DMS153 (cell line): ENCODE measurements at regions not wholly inside any gene's neighbourhood (a gene's known extent, or its start where the extent isn't known, plus 50 kb on each side); places are given as distances from the start of the nearest gene placed in this dataset.
"Not testable (repeated sequence)": the region's sequence is repeated elsewhere in the genome, so short reads cannot be mapped to it uniquely, and the experiment has no call there.

Experiments used
- DNase-seq: peaks from one replicate; lab custom pipeline; 2025; lab: John Stamatoyannopoulos, UW

DNA sequence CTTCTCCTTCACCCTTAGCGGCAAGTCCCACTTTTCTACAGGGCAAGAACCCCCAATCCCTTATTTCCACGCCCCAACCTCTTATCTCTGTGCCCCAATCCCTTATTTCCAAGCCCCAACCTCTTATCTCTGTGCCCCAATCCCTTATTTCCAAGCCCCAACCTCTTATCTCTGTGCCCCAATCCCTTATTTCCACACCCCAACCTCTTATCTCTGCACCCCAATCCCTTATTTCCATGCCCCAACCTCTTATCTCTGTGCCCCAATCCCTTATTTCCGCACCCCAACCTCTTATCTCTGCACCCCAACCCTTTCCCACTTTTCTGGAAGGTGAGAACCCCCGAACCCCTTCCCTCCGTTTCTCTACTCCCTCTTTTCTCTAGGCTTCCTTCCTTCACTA lies 116.1 kb upstream of the GJE1 start:
- not testable (repeated sequence) for DNase-seq

DNA sequence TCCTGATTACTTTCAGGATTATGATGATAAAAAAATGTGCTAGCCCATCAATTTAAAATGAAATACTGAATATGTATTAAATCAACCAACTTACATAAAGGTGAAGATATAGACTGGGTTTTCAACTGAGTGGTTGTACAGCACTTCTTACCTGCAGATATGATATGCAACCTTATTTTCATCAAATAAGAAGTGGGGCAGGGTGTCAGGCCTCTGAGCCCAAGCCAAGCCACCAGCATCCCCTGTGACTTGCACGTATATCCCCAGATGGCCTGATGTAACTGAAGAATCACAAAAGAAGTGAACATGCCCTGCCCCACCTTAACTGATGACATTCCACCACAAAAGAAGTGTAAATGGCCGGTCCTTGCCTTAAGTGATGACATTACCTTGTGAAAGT lies 117.3 kb upstream of the GJE1 start:
- DNase-seq = not testable (repeated sequence)

DNA sequence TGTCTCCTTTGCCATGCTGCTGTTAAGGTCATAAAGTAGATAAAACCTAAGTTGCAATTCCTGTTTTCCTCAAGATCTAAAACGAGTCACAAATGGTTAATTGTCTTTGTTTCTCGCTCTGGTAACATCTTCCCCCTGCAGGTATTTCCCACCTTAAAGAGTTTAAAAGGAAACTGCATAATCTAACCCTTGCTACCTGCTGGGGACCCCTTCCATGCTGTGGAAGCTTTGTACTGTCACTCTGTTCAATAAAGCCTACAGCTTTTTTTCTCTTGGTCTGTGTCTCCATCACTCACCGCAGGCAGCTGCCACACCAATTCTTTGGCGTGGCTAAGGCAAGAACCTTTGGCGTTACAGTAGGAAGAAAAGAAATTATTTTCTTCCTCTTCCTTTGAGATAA lies 117.7 kb upstream of the GJE1 start:
- DNase-seq = no peak

DNA sequence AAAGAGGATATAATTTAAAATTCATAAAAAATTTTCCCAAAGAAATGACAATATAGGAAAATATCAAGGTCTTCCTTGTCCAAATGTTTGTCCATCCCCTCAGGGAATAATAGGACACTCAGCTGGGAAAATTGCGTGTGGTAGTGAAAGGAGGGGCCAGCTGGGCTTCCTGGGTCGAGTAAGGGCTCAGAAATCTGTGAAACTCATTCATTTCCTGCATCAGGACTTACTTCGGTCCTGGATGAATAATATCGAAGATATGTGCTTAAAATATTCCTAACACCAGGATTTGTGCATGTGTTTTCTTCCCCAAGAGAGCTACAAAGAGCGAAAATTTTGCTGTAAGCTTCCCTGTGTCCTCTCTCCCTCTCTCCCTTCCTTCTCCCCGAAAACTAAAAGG lies 118.2 kb upstream of the GJE1 start:
- DNase-seq = no peak

DNA sequence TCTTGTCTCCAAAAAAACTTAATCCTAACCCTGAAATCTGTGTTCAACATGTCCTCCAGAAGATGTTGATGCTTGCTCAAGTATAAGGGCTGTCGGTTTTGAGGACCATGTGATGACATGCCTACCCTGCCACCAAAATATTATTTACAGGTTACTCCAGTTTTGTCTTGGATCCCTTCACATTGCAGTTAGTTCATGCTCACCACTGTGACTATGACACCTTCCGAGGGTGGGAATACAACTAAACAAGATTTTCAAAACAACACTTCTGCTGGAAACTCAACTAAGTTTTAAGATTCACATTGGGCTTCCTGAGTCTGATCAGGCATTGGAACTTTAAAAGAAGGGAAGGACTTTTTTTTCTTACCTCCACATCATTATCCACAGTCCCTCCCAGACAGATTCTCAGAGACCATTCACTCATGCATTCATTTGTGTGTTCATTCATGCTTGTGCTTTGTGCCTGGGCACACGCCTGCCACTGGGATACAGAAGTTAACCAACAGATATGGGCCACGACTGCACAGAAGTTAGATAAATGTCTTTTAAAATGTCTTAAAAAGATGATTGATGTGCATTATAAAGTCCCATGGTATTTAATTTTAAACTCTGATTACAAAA lies 118.7 kb upstream of the GJE1 start:
- no peak for DNase-seq

DNA sequence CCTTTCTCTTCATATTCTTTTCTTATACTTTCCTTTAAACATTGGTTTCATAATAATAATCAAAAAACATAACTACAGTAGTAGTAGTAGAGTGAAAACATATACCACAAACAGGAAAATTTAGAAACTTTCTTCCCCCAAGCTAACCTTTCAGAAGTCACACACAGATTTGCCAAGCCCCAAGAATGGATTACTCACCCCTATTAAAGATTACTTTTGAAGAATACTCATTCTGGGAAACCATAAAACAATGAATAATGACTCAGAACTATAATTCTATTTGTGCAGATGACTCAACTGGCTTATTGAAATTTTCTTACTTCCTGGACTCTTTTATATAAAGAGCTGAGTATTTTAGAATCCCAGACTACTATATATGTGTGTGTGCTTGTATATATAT lies 119.4 kb upstream of the GJE1 start:
- no peak for DNase-seq

DNA sequence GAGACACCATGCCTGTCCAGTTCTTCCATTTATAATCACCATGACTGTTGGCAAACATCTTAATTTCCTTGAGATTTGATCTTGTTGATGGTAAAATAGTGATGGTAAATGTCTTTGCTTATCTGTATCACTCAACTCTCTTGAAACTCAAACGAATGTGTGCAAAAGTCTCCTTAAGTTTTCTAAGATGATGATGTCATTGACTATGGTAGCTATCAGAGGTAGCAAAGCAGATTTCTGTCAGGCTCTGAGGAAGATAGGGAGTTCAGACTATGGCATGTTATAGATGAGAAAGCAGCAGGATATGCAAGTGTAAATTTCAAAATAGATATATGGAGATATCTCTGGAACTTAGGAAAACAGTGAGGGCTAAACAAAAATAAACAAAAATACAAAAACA lies 121.0 kb upstream of the GJE1 start:
- DNase-seq = no peak

DNA sequence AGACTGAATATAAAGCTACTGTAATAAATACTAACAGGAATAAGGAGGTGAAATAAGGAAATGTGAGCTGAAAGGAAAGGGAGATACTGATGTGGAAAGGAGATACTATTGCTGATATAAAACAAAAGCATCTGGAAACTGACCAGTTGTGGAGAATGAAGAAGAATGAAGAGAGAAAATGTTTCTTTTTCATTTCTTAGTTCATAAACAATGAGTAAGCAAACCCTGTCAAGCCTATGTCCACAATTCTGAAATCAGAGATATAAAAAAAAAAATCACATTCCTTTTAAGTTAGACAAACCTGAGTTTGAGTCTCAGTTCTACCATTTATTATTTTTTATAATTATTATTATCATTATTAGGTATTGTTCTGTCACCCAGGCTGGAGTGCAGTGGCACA lies 121.6 kb upstream of the GJE1 start:
- no peak for DNase-seq

DNA sequence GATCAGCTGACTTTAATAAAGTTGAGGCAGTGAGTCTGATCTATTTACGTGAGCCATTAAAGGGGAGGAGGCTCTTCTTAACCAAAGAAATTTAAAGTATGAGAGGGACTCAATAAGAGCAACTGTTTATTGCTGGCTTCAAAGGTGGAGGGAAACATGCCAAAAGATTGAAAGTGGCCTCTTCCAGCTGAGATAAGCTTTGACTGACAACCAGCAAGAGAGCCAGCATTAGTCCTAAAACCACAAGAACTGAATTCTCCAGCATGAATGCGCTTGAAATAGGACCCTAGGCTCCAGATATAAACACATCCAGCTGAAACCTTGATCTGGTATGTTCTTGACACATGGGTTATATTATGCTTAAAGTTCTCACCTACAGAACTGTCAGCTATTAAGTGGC lies 123.1 kb upstream of the GJE1 start:
- no peak for DNase-seq

DNA sequence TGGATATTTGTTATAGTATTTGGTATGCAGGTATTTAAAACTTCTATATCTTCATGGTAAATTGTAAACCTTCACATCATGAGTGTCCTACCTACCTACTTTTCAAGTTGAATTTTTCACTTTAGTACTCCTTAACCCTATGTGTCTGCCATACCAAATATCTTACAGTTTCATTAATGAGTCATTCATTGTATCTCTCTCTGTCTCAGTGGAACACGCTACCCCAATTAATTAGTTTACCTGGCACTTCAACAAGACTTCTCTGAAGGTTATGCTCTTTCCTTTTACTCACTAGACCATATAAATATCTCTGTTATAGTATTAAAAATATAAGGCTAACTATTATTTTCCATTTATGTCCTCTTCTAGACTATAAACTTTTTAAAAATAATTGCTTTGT lies 123.9 kb upstream of the GJE1 start:
- DNase-seq = no peak

DNA sequence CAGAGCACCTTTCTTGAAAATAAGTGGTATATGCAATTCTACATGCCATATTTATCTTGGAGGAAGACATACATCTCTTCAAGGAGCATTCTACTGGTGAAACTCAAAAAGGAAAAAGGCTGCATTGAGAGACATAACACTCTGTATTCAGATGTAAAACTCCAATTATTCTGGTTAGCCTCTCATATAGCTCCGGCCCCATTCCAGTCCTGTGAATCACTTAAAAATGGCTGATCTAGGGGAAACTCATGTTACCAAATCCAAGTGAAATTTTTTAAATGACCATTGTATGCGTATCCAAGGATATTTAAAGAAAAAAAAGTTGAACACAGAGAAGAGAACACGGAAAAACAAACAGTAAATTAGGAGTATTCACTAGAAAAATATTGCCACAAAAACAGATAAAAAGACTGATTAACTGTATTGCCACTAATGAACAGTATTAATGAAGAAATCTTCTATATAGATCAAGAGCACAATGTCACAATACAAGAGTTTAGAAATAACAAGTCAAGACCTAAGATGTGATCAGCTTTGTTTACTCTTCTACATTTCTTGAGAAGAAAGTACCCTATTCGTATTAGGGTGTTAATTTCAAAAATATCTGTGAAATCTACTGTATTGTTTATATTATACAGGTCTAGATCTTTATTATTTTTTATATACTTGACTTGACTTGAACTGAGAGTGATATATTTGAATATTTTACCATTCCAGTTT lies 124.5 kb upstream of the GJE1 start:
- DNase-seq = no peak

DNA sequence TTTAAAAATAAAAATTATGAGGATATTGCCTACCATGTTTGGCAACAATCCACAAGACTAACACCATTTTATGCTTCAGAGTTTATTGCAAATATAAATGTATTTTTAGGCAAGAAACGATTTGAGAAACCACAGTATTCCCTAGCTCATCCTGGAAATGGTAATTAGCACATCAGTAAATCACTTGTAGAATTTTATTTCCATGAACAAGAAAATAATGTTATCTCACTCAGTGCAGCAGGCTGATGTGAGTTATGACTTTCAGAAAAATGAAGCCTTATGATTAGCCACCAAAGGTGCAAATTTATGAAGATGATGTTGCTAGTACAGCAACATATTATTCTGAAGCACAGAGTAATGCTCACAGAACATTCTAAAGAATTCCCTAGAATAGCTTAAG lies 127.7 kb upstream of the GJE1 start:
- DNase-seq = no peak

DNA sequence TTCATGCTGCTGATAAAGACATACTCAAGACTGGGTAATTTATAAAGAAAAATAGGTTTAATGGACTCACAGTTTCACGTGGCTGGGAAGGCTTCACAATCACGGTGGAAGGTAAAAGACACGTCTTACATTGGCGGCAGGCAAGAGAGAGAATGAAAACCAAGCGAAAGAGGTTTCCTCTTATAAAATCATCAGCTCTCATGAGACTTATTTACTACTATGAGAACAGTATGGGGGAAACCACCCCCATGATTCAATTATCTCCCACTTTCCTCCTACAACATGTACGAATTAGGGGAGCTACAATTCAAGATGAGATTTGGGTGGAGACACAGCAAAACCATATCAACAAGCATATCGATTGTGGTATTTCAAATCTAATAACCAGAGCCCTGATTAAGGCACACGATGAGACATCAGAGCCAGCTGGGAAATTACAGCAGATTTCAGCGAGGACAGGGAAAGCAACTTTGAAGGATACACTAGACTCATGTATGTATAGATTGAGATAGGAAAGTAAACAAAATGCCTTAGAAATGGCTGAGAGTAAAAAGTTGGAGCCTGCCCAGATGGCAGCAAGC lies 129.8 kb upstream of the GJE1 start:
- no peak for DNase-seq

DNA sequence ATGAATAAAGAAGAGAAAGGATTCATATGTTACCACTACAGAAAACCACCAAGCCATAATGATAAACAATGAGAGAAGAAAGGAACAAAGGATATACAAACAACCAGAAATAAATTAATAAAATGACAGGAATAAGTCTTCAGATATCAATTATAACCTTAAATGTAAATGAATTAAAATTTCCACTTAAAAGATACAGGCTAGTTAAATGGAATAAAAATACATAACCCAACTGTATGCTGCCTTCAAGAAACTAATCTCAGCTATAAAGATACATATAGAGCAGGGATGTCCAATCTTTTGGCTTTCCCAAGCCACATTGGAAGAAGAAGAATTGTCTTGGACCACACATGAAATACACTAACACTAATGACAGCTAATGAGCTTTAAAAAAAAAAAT lies 135.9 kb upstream of the GJE1 start:
- no peak for DNase-seq

DNA sequence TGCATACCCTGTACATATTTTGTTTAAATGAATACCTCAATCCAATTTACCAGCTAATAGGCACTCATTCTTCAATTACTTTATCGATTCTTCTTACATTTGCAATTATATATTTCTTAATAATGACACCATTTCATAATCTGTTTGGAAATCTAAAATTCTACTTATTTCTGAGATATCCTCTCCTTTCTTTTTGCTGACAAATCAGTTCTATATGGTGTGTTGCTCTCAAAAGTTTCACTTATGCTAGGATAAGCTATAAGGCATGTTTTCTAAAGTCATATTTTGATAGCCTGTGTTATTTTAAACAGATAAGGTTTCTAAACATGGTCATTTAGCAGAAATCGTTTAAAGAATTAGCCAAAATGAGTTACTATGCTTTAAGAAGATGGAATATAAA lies 140.6 kb upstream of the GJE1 start:
- no peak for DNase-seq

DNA sequence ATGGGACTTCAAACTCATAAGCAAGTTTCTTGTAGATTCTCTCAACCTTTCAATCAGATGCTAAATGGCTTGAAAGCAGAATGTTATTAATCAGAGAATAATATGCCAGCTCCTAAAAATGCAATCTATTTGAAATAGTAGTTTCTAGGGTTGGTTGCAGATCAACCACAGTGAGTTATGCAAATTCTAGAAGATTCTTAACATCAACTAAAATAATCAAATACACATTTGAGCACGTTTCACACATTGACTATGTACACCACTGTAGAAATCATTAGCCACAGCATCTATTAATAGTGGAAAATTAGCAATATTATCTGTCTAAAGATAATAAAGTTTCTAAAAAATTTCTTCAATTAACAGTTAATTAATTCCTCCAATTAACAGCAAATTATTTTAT lies 141.9 kb upstream of the GJE1 start:
- DNase-seq = no peak

DNA sequence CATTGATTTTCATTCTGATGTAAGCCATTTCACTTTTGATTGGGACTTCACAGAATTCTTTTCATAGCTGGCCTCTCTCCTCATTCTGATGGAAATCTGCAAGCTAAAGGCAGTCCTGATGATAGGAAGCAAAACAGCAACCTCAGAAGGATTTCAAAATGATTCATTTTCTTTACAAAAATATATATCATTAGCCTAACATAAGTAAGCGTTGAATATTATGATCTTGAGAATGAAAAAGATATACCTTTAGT lies 143.1 kb upstream of the GJE1 start:
- DNase-seq = no peak

DNA sequence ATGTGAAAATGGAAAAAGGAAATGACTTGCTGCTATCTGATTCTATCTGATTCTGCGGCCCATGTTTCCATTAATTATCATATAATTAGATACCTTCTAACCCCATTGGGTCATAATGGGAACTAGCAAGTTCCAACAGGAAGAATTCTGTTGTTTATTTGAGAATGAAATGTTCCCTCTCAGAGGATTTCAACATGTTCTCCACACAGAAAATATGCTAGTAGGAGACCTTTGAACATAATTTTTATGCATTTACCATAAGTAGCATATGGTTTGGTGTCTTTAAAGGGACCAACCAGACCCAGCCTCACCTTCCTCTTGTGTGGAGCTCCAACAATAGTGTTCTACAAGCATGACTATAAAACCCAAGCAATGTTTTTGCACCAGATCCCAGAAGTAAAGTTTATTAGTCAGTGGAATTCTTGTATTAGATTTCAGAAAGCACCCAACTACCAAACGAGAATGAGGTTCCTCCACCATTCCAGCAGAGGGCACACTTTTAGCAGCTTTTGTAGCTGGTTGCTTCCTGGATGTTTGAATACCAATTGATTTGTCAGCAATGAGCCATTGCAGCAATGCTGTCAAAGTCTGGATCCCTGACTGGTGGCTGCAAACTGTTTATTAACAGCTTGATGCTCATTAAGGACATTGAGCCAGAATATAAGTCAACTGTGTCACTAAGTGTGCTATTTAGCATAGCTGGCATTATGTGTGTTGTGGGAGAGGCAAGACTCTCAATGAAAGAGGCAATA lies 143.6 kb upstream of the GJE1 start:
- DNase-seq = no peak

DNA sequence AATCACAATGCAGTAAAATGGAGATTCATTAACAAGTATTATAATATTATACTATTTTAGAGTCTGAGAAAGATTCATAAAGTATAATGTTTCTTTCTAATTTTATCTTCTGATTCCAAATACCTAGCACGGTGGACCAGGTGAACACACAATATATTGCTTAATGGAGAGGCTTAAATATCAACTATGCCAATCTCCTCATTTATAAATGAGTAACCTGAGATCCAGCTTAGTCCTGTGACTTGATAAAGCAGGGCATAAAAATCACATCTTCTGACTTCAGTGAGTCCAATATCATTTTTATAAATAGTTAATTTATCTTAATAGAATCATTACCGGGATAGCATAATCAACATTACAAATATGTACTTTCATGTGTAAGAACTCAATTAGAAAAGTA lies 144.4 kb upstream of the GJE1 start:
- DNase-seq = no peak

DNA sequence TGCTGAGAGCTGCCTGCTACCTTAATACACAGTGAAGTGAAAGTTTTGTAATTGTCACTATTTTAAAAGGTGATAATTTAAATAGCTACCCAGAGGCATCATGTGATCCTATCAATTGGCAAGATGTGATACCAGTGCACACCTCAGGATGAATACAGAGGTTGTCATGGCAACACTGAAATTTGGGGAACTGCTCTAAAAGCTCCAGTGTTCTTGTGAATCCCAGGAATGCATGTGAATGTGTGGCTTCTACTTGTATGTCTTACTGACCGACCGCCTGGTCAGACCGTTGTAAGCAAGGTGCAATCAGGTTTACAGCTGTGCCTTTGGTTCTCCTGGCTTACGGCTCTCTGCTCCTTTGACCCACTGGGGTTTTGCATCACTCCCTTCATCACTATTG lies 146.3 kb upstream of the GJE1 start:
- no peak for DNase-seq

DNA sequence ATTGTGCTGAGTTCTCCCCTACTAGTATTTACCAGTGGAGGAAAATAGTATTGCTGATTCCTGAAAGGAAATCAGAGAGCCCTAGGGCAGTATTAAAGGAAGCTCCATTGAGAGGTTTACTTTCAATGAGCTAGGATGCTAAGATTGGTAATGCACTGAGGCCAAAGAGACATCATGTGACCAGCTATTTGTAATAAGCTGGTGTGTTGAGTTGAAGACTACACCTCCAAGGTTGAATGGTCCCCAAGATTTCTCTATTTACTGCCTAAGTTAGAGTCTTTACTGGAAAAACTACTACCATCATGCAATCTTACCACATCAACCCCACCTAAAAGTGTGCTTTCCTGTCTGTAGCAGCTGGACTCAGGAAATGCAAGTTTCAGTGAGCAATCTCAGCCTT lies 151.5 kb upstream of the GJE1 start:
- no peak for DNase-seq

DNA sequence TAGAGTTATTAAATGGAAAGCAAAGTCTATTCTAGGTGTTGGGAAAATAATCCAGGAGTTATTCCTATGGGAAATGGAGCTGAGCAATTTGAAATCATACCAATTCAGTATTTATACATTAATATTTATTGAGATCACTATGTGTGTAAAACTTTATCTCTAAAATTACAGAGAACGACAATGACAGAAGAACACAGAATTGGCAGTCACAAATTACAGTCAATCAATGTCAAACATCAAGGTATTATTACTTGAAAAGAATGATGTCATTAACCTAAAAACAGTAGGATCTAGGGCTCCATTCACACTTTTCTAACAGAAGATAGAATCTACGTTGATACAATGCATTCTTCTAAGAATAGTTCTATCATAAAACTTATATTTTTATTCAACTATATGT lies 154.9 kb upstream of the GJE1 start:
- no peak for DNase-seq

DNA sequence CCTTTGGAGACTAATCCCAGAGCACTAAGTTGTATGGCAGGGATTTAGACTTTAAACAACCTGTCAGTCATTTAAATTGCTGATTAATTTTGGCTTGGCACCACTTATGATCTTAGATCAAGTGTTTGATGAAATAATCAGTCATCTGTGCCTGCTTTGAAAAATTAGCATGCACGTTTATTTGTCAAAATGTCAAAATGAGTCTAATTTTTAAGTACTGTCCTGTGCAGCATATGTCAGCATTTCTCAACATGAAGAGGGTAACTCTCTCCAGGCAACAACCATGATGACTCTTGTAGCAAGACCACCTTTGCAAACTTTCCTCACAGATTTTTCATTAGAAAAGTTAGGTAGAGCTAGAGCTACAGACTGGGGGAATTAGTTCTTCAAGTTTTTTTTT lies 155.7 kb upstream of the GJE1 start:
- no peak for DNase-seq
